OCI-LY3 (cell line): ENCODE measurements at regions not wholly inside any gene's neighbourhood (a gene's known extent, or its start where the extent isn't known, plus 50 kb on each side); places are given as distances from the start of the nearest gene placed in this dataset.
"Not testable (repeated sequence)": the region's sequence is repeated elsewhere in the genome, so short reads cannot be mapped to it uniquely, and the experiment has no call there.

ENCODE experiments used
- CTCF ChIP-seq: fragments of 200-600, 300-600 bp; sonication (generic); IDR thresholded peaks from 2 replicates; pipeline ENCODE4 v1.5.1; 2014; ENCODE audit warnings: antibody characterized with exemption, low read length, low read depth
- EZH2phosphoT487 ChIP-seq: fragments of 200-600 bp; shearing (Covaris generic); IDR thresholded peaks from 2 replicates; pipeline ENCODE4 v1.6.1; 2018; ENCODE audit warnings: antibody characterized with exemption, mixed run types, low read depth

- not testable (repeated sequence) for TF ChIP-seq CTCF, EZH2phosphoT487
Measured at GRCh38 chrX:83442552-83442951, 65.5 kb upstream of the POU3F4 start.
